ENCODE measurements at regions not wholly inside any gene's neighbourhood (a gene's known extent, or its start where the extent isn't known, plus 50 kb on each side); places are given as distances from the start of the nearest gene placed in this dataset.
"Not testable (repeated sequence)": the region's sequence is repeated elsewhere in the genome, so short reads cannot be mapped to it uniquely, and the experiment has no call there.

DNA sequence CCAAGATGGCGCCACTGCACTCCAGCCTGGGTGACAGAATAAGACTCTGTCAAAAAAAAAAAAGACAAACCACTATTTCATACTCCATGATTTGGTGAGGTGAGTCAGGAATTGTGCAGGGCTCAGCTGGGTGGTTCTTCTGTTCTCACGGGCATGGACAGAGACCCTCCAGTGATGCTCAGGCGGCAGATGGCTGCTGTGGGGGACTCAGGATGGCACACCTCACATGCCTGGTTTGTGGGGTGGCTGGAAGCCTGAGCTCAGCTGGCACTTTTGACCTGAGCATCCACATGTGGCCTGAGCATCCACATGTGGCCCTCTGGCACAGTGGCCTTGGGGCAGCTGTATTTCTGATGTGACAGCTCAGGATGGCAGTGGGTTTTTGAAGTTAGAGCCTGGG is 217.2 kb downstream of the IRX2 start:
- DNase-seq (ENCODE audit: low read depth in 1 of 2, low spot score in 1 of 2): no peak

GRCh38 chr5:2533848-2534247 is 217.6 kb downstream of the IRX2 start:
- DNase-seq (ENCODE audit: low read depth in 1 of 2, low spot score in 1 of 2): not testable (repeated sequence)

- DNase-seq (ENCODE audit: low read depth in 1 of 2, low spot score in 1 of 2): no peak
Measured at GRCh38 chr5:2532809-2533208, 218.7 kb downstream of the IRX2 start.

- DNase-seq (ENCODE audit: low read depth in 1 of 2, low spot score in 1 of 2): no peak
Measured at GRCh38 chr5:2531318-2531717, 220.2 kb downstream of the IRX2 start.

GRCh38 chr5:2530609-2531008 is 220.9 kb downstream of the IRX2 start:
- no peak for DNase-seq (ENCODE audit: low read depth in 1 of 2, low spot score in 1 of 2)

DNA sequence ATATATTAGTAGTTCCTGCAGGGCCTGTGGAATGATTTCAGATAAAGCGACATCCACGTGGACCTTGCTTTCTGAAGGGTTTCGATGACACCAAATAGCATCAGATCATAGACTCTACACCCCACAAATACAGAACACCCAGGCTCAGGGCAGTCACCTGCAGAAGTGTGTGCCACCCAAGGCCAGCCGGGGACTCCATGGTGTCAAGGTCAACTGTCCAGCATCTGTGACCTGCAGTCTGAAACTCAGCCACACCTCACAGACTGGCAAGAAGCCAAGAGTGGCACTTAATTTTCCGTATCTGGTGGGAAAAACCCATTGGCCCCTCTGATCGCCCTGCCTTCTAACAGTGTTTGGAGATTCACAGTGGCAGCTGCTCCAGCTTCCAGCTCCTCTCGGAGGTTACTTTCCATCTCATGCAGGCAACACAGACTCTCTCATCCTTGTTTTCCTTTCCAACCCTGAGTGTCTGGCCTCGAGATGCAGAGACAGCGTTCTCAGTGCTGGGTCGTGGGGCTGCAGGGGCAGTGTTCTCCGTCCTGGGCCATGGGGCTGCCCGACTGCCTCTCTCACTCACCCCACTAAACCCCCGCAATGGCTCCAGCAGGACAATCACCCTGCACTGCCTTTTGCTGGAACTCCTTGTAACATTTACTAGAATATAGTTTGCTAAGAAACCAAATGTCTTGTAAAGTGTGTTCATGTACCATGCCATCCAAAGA is 221.9 kb downstream of the IRX2 start:
- no peak for DNase-seq (ENCODE audit: low read depth in 1 of 2, low spot score in 1 of 2)

DNA sequence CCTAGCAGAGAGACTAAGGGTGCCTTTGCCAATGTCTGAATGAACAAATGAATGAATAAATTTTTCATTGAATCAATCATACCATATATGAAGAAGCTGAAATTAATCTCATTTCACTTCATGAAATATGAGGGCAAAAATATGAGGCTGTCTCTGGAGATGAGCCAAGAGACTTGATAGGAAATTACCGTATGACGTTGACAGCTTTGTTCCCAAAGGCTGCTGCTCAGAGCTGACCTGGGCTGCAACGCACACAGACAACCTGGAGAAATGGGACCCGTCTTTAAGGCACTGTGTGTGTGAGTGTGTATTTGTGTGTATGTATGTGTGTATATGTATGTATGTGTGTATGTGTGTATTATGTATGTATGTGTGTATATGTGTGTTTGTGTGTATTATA is 226.1 kb downstream of the IRX2 start:
- no peak for DNase-seq (ENCODE audit: low read depth in 1 of 2, low spot score in 1 of 2)

DNA sequence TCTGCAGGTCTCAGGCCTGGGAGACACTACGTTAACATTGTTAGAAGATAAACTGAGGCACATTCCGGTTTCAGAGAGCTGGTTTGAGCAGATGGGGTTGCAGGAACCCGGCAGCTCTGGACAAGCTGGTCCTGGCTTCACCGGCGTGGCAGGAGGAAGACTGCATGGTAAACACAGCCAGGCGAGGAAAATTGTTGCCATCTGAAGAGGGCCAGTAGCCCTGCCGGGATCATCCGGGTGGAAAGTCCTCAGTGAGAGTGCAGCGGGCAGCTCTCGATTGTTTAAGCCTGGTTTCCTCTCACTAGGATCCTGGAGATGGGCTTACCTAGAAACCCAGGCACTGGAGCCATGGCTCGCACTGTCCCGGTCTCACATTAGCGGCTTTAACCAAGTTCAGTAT is 226.9 kb downstream of the IRX2 start:
- no peak for DNase-seq (ENCODE audit: low read depth in 1 of 2, low spot score in 1 of 2)

GRCh38 chr5:2523180-2523579 is 228.3 kb downstream of the IRX2 start:
- DNase-seq (ENCODE audit: low read depth in 1 of 2, low spot score in 1 of 2): no peak

DNA sequence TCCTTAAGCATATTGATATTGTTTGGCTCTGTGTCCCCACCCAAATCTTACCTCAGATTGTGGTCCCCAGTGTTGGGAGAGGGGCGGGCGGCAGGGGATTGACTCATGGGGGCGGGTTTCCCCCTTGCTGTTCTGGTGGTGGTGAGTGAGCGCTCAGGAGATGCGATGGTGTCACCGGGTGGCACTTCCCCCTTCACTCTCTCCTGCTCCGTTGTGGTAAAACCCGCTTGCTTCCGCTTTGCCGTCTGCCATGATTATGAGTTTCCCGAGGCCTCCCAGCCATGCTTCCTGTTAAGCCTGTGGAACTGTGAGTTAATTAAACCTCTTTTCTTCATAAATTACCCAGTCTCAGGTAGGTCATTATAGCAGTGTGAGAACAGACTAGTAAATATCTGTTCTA is 229.1 kb downstream of the IRX2 start:
- no peak for DNase-seq (ENCODE audit: low read depth in 1 of 2, low spot score in 1 of 2)

GRCh38 chr5:2519153-2519552 is 232.3 kb downstream of the IRX2 start:
- no peak for DNase-seq (ENCODE audit: low read depth in 1 of 2, low spot score in 1 of 2)

GRCh38 chr5:2517451-2517850 is 234.0 kb downstream of the IRX2 start:
- no peak for DNase-seq (ENCODE audit: low read depth in 1 of 2, low spot score in 1 of 2)

GRCh38 chr5:2515180-2515764 is 236.2 kb downstream of the IRX2 start:
- no peak for DNase-seq (ENCODE audit: low read depth in 1 of 2, low spot score in 1 of 2)

GRCh38 chr5:2514484-2514883 is 237.0 kb downstream of the IRX2 start:
- DNase-seq (ENCODE audit: low read depth in 1 of 2, low spot score in 1 of 2): no peak

DNA sequence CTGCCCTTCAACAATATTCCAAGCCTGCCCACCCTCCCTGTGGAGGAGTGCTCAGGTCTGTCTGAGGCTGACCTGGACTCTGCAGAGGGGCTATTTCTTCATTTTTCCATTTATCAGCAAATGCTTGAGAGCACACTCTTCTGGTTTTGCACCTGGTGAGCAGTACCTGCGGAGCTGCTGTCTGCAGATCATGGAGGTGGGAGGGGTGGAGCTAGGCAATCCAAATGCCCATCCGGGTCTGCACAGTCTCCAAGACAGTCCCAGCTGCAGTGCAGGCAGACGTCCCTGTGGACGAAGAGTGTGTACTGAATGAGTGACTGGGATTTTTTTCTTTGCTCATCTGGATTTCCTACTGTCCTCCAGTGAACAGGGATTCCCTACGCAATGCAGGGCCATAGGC is 239.8 kb downstream of the IRX2 start:
- DNase-seq (ENCODE audit: low read depth in 1 of 2, low spot score in 1 of 2): no peak

DNA sequence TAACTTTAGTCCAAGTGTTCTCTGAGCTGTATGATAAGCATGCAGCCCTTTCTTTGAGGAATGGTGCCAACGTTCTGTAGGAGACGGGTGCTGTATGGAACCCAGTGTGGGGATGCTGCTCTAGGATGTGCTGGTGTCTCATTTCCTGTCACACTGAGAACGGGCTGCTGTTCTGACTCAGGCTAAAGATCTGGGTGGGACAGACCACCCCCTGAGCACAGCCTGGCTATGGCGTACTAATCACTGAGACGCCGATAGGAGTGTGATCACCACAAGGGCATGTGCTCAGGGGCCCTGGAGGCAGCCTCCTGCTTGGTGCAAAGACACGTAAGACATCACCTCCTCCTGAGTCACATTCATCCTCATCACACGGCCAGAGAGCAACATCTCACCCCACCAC is 240.4 kb downstream of the IRX2 start:
- no peak for DNase-seq (ENCODE audit: low read depth in 1 of 2, low spot score in 1 of 2)

DNA sequence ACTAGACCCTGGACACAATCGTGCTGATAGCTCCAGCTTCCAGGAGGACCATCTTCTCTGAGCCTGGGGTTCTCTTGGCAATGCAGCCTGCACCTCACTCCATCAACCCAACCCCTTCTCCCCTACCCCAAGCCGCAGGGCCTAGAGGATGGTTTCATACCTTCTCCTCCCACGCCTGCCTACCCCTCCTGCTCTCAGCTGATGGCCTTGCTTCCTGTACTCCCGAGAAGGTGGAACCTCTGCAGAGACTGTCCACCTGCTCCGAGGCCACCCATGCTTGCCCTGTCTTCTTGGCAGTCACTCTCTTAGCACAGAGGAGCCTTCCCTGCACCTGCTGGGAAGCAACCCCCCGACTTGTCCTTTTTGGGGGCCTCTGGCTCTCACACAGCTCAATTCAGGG is 241.9 kb downstream of the IRX2 start:
- no peak for DNase-seq (ENCODE audit: low read depth in 1 of 2, low spot score in 1 of 2)

DNA sequence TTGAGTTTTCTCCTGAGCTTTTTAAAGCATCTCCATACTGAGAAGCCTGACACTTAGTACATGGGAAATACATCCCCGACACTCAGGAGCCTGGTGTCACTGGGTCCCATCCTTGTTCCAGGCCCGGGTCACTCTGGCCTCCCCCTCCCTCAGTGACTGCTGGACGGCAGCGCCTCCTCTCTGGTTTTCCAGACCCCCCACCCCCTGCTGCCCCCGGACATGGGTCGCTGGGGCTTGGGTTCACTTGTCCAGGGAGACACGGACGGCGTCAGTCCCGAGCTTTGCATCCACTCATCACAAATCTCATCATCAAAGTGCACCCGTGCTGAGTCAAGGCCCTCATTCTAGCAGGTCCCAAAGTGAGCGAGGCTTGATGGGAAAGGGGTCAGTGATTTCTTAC is 243.0 kb downstream of the IRX2 start:
- no peak for DNase-seq (ENCODE audit: low read depth in 1 of 2, low spot score in 1 of 2)

DNA sequence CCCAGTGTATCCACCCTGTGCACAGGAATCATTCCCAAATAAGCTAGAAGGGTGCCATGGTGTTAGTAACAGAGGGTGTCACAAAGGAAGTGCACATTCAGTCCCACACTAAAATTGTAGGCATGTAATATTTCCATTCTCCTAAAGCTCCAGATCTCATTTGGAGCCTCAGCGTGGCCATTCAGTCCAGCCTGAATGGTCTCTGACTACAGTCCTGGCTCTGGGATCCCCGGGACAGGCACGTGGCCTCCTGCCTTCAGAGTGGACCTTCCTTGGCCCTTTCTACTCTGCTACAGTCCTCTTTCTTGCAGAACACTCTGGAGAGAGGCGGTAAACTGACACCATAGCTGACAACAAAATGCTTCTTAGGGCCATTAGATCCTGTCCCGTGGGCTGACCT is 243.9 kb downstream of the IRX2 start:
- DNase-seq (ENCODE audit: low read depth in 1 of 2, low spot score in 1 of 2): no peak

- no peak for DNase-seq (ENCODE audit: low read depth in 1 of 2, low spot score in 1 of 2)
Measured at GRCh38 chr5:2506603-2507002, 244.9 kb downstream of the IRX2 start.

DNA sequence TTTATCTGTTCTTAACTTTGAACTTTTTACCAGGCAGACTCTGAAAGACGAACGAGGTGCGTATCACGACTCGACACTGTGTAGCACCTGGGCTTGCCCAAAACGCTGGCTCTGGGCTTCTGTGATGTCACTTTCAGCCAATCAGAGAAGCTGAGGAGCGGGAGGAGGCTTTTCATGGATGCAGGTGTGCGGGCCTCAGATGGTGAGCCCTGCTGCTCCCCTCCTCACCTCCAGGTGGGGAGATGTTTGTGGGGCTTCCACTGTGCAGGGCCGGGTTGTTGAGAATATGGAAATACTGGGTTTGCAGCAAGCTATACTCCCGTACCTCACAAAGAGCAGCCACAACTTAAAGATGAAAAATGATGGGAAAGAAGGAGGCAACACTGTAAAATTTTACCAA is 246.3 kb downstream of the IRX2 start:
- no peak for DNase-seq (ENCODE audit: low read depth in 1 of 2, low spot score in 1 of 2)

- no peak for DNase-seq (ENCODE audit: low read depth in 1 of 2, low spot score in 1 of 2)
Measured at GRCh38 chr5:2502970-2503594, 248.4 kb downstream of the IRX2 start.

DNA sequence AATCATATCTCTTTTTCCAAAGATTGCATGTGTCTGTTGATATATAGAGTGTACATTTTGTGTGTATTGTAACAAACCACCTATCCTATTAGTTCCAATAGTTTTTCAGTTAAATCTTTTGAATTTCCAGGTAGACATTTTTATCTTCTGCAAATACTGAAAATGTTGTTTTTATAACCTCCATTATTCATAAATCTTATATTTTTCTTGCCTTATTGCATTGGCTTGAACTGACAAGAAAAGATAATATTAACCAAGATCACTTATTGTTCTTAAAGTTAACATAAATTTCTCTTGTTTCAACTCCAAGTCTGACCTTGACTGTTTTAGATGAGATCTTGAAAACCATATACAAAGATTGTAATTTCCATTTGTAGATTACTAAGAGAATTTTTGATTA is 251.6 kb downstream of the IRX2 start:
- DNase-seq (ENCODE audit: low read depth in 1 of 2, low spot score in 1 of 2): no peak

All from stimulated activated CD4-positive, alpha-beta T cell treated with anti-CD3 and anti-CD28 coated beads, Interleukin-15, amount 100 ng/mL, for 1 hour (primary cell).